GM23338 (cell line): ENCODE measurements at regions not wholly inside any gene's neighbourhood (a gene's known extent, or its start where the extent isn't known, plus 50 kb on each side); places are given as distances from the start of the nearest gene placed in this dataset.

Experiments
- ATAC-seq: fragments of 200-7000 bp; cut with Tn5 transposase; 3 replicates; pipeline ENCODE4 v1.9.1; 2020
- DNase-seq: peaks from one replicate; pipeline ENCODE4 v3.0.0-alpha.2; 2015; ENCODE audit warnings: low spot score
- H2AFZ ChIP-seq: fragments of 200-600 bp; sonication (generic); 2 replicates; pipeline ENCODE4 v1.8.0; 2016; ENCODE audit warnings: antibody characterized with exemption, mild to moderate bottlenecking, moderate library complexity
- H3F3A ChIP-seq: fragments of 200-600 bp; sonication (generic); replicated peaks from 2 replicates; pipeline ENCODE4 v1.8.0; 2017; ENCODE audit warnings: antibody characterized with exemption, mixed run types, low read depth
- H3K27ac ChIP-seq: fragments of 200-600 bp; sonication (generic); 2 replicates; pipeline ENCODE4 v1.6.1; 2016; ENCODE audit warnings: low read depth
- H3K27me3 ChIP-seq: fragments of 200-600 bp; sonication (generic); 2 replicates; pipeline ENCODE4 v1.8.0; 2016; ENCODE audit warnings: mild to moderate bottlenecking, mixed run types, moderate library complexity; ENCODE audit not compliant: insufficient read depth
- H3K36me3 ChIP-seq: fragments of 200-600 bp; sonication (generic); 2 replicates; pipeline ENCODE4 v1.8.0; 2016; ENCODE audit warnings: mild to moderate bottlenecking; ENCODE audit not compliant: insufficient read depth
- H3K4me1 ChIP-seq: fragments of 200-600 bp; sonication (generic); 2 replicates; pipeline ENCODE4 v1.8.0; 2016; ENCODE audit warnings: mild to moderate bottlenecking, moderate library complexity; ENCODE audit not compliant: insufficient read depth
- H3K4me2 ChIP-seq: fragments of 200-600 bp; sonication (generic); 2 replicates; pipeline ENCODE4 v1.7.1; 2017; ENCODE audit warnings: mixed run types
- H3K4me3 ChIP-seq: fragments of 200-600 bp; sonication (generic); 2 replicates; pipeline ENCODE4 v1.6.1; 2016; ENCODE audit warnings: mixed run types
- H3K79me2 ChIP-seq: fragments of 200-600 bp; sonication (generic); replicated peaks from 2 replicates; pipeline ENCODE4 v1.8.0; 2017; ENCODE audit warnings: mild to moderate bottlenecking; ENCODE audit not compliant: insufficient read depth
- H3K9me2 ChIP-seq: fragments of 200-600 bp; sonication (generic); 2 replicates; pipeline ENCODE4 v1.8.0; 2017; ENCODE audit not compliant: insufficient read depth
- H4K20me1 ChIP-seq: fragments of 200-600 bp; sonication (generic); replicated peaks from 2 replicates; pipeline ENCODE4 v1.8.0; 2017; ENCODE audit warnings: mild to moderate bottlenecking; ENCODE audit not compliant: insufficient read depth
- H3K27ac Mint-ChIP-seq: 2 replicates; pipeline ENCODE4 v1.8.0; 2020; ENCODE audit warnings: inconsistent platforms, mild to moderate bottlenecking, moderate library complexity, mixed read lengths
- H3K27me3 Mint-ChIP-seq: 3 replicates; pipeline ENCODE4 v1.8.0; 2022; ENCODE audit warnings: low read depth, mild to moderate bottlenecking, moderate library complexity, mixed read lengths, inconsistent platforms; ENCODE audit not compliant: insufficient read depth, poor library complexity
- H3K36me3 Mint-ChIP-seq: 3 replicates; pipeline ENCODE4 v1.8.0; 2021; ENCODE audit warnings: low read depth, mild to moderate bottlenecking, inconsistent platforms, moderate library complexity, mixed read lengths
- H3K4me1 Mint-ChIP-seq: 3 replicates; pipeline ENCODE4 v1.8.0; 2020; ENCODE audit warnings: mild to moderate bottlenecking, inconsistent platforms, mixed read lengths
- H3K4me3 Mint-ChIP-seq: 3 replicates; pipeline ENCODE4 v1.8.0; 2021; ENCODE audit warnings: moderate library complexity, mild to moderate bottlenecking, inconsistent platforms, mixed read lengths
- H3K9me3 Mint-ChIP-seq: 3 replicates; pipeline ENCODE4 v1.8.0; 2020; ENCODE audit warnings: moderate library complexity, mild to moderate bottlenecking, inconsistent platforms, mixed read lengths
- CTCF ChIP-seq, 2 experiments: fragments of 200-600 bp in 1 of 2; sonication (generic) in 1 of 2; conservative IDR thresholded peaks; 2 replicates each; pipeline versions ENCODE4 v1.5.1 to v1.6.1; 2016 to 2017; ENCODE audit warnings: antibody characterized with exemption in 2 of 2, low read depth in 2 of 2, mild to moderate bottlenecking in 2 of 2, moderate library complexity in 1 of 2
- ETS1 ChIP-seq: IDR thresholded peaks from 2 replicates; pipeline ENCODE4 v1.6.1; 2016; ENCODE audit warnings: antibody characterized with exemption
- EZH2 ChIP-seq: fragments of 200-600 bp; sonication (generic); IDR thresholded peaks from one replicate; pipeline ENCODE4 v1.8.0; 2017; ENCODE audit warnings: antibody characterized with exemption, mild to moderate bottlenecking, low read depth; ENCODE audit not compliant: unreplicated experiment
- EZH2phosphoT487 ChIP-seq: fragments of 200-600 bp; sonication (generic); IDR thresholded peaks from one replicate; pipeline ENCODE4 v1.8.1; 2018; ENCODE audit warnings: antibody characterized with exemption; ENCODE audit not compliant: unreplicated experiment
- JUNB ChIP-seq: IDR thresholded peaks from one replicate; pipeline ENCODE4 v1.6.1; 2016; ENCODE audit warnings: antibody characterized with exemption; ENCODE audit not compliant: unreplicated experiment
- NANOG ChIP-seq: IDR thresholded peaks from 2 replicates; pipeline ENCODE4 v1.6.1; 2016; ENCODE audit warnings: antibody characterized with exemption, borderline replicate concordance
- POLR2AphosphoS5 ChIP-seq: IDR thresholded peaks from 2 replicates; pipeline ENCODE4 v1.6.1; 2016; ENCODE audit warnings: antibody characterized with exemption, low read depth
- STAT1 ChIP-seq: IDR thresholded peaks from one replicate; pipeline ENCODE4 v1.6.1; 2016; ENCODE audit warnings: antibody characterized with exemption; ENCODE audit not compliant: unreplicated experiment
- ZNF331 ChIP-seq: fragments of 250-450 bp; sonication (Bioruptor Pico); IDR thresholded peaks from 2 replicates; pipeline ENCODE4 v1.5.0; 2020; ENCODE audit warnings: low read depth, mild to moderate bottlenecking, moderate library complexity
- TF ChIP-seq, protein P1 (sequence below): IDR thresholded peaks from one replicate; pipeline ENCODE4 v1.6.1; 2018; ENCODE audit warnings: antibody characterized with exemption; ENCODE audit not compliant: unreplicated experiment
- TF ChIP-seq, protein P2 (sequence below): fragments of 250-450 bp; sonication (Bioruptor Pico); IDR thresholded peaks from 2 replicates; pipeline ENCODE4 v1.5.0; 2020; ENCODE audit warnings: mild to moderate bottlenecking, moderate library complexity

DNA sequence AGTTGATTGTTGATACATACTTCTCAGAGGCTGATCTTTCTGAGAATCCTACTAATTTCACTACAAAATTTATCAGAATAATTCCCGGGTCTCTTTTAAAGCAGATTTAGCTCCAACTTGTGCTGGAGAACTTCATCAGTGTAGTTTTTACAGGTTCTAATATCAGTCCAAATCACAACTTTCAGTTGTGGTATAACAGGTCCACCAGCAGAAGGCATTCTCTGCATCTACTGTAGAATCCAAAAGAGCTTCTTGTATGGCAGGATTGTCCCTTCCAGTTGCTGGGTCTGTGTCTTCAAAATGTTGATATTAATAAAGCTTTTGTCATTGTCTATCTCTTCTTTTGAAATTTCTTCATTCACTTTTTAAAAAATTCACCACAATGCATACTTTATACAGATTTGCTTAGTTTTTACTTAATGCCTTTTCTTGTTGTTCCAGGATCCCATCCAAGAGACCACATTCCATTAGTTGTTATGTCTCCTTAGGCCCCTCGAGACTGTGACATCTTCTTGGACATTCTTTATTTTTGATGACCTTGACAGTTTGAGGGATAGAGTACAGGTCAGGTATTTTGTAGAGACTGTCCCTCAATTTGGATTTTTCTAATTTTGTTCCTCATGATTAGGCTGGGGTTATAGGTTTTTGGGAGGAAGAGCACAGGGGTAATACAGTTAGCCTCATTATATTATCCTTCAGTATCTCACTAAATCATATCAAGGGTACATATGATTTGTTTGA lies 490.5 kb upstream of the MEX3C start (continued):
- TF ChIP-seq, protein P1, sequence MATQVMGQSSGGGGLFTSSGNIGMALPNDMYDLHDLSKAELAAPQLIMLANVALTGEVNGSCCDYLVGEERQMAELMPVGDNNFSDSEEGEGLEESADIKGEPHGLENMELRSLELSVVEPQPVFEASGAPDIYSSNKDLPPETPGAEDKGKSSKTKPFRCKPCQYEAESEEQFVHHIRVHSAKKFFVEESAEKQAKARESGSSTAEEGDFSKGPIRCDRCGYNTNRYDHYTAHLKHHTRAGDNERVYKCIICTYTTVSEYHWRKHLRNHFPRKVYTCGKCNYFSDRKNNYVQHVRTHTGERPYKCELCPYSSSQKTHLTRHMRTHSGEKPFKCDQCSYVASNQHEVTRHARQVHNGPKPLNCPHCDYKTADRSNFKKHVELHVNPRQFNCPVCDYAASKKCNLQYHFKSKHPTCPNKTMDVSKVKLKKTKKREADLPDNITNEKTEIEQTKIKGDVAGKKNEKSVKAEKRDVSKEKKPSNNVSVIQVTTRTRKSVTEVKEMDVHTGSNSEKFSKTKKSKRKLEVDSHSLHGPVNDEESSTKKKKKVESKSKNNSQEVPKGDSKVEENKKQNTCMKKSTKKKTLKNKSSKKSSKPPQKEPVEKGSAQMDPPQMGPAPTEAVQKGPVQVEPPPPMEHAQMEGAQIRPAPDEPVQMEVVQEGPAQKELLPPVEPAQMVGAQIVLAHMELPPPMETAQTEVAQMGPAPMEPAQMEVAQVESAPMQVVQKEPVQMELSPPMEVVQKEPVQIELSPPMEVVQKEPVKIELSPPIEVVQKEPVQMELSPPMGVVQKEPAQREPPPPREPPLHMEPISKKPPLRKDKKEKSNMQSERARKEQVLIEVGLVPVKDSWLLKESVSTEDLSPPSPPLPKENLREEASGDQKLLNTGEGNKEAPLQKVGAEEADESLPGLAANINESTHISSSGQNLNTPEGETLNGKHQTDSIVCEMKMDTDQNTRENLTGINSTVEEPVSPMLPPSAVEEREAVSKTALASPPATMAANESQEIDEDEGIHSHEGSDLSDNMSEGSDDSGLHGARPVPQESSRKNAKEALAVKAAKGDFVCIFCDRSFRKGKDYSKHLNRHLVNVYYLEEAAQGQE: no peak
- TF ChIP-seq ZNF331 (CRISPR knock-in tag) (no peak), EZH2phosphoT487 (no peak)

GRCh38 chr18:51692612-51693011 lies 495.1 kb upstream of the MEX3C start:
- Histone ChIP-seq H3K4me1 (no peaks in the 10 kb centered on the region), H3K9me2 (peaks cover 11% of the 10 kb centered on the region), H3K4me3 (no peak overlapping the region), H3K27ac (no peak overlapping the region), H3K79me2 (no peaks in the 10 kb centered on the region), H3K4me2 (no peak overlapping the region), H3F3A (no peaks in the 10 kb centered on the region), H3K36me3 (no peaks in the 10 kb centered on the region; the same call in 1 of the 2 replicates), H3K27me3 (no peaks in the 10 kb centered on the region), H4K20me1 (no peaks in the 10 kb centered on the region), H2AFZ (no peak overlapping the region)
- no peak overlapping the region for H3K27ac Mint-ChIP-seq
- no peaks in the 10 kb centered on the region for H3K4me1 Mint-ChIP-seq
- no peak overlapping the region for H3K4me3 Mint-ChIP-seq
- H3K36me3 Mint-ChIP-seq: peaks cover 5% of the 10 kb centered on the region; the same call in 2 of the 3 replicates
- TF ChIP-seq, protein P2, sequence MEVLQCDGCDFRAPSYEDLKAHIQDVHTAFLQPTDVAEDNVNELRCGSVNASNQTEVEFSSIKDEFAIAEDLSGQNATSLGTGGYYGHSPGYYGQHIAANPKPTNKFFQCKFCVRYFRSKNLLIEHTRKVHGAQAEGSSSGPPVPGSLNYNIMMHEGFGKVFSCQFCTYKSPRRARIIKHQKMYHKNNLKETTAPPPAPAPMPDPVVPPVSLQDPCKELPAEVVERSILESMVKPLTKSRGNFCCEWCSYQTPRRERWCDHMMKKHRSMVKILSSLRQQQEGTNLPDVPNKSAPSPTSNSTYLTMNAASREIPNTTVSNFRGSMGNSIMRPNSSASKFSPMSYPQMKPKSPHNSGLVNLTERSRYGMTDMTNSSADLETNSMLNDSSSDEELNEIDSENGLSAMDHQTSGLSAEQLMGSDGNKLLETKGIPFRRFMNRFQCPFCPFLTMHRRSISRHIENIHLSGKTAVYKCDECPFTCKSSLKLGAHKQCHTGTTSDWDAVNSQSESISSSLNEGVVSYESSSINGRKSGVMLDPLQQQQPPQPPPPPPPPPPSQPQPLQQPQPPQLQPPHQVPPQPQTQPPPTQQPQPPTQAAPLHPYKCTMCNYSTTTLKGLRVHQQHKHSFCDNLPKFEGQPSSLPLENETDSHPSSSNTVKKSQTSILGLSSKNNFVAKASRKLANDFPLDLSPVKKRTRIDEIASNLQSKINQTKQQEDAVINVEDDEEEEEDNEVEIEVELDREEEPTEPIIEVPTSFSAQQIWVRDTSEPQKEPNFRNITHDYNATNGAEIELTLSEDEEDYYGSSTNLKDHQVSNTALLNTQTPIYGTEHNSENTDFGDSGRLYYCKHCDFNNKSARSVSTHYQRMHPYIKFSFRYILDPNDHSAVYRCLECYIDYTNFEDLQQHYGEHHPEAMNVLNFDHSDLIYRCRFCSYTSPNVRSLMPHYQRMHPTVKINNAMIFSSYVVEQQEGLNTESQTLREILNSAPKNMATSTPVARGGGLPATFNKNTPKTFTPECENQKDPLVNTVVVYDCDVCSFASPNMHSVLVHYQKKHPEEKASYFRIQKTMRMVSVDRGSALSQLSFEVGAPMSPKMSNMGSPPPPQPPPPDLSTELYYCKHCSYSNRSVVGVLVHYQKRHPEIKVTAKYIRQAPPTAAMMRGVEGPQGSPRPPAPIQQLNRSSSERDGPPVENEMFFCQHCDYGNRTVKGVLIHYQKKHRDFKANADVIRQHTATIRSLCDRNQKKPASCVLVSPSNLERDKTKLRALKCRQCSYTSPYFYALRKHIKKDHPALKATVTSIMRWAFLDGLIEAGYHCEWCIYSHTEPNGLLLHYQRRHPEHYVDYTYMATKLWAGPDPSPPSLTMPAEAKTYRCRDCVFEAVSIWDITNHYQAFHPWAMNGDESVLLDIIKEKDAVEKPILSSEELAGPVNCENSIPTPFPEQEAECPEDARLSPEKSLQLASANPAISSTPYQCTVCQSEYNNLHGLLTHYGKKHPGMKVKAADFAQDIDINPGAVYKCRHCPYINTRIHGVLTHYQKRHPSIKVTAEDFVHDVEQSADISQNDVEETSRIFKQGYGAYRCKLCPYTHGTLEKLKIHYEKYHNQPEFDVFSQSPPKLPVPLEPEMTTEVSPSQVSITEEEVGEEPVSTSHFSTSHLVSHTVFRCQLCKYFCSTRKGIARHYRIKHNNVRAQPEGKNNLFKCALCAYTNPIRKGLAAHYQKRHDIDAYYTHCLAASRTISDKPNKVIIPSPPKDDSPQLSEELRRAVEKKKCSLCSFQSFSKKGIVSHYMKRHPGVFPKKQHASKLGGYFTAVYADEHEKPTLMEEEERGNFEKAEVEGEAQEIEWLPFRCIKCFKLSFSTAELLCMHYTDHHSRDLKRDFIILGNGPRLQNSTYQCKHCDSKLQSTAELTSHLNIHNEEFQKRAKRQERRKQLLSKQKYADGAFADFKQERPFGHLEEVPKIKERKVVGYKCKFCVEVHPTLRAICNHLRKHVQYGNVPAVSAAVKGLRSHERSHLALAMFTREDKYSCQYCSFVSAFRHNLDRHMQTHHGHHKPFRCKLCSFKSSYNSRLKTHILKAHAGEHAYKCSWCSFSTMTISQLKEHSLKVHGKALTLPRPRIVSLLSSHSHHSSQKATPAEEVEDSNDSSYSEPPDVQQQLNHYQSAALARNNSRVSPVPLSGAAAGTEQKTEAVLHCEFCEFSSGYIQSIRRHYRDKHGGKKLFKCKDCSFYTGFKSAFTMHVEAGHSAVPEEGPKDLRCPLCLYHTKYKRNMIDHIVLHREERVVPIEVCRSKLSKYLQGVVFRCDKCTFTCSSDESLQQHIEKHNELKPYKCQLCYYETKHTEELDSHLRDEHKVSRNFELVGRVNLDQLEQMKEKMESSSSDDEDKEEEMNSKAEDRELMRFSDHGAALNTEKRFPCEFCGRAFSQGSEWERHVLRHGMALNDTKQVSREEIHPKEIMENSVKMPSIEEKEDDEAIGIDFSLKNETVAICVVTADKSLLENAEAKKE (CRISPR knock-in tag): no peak
- TF ChIP-seq POLR2AphosphoS5 (no peak), ETS1 (no peak), EZH2phosphoT487 (no peak), JUNB (no peak), CTCF (conservative IDR thresholded peaks at IDR 0.05; ENCODE audit: low read depth in 2 of 2) (no peak), ZNF331 (CRISPR knock-in tag) (no peak), STAT1 (no peak), NANOG (no peak), EZH2 (no peak)
- peaks cover 23% of the 10 kb centered on the region for H3K9me3 Mint-ChIP-seq
- ATAC-seq (no peak), DNase-seq (no peak)
- H3K27me3 Mint-ChIP-seq: peaks cover 3% of the 10 kb centered on the region
